ENCODE measurements at regions not wholly inside any gene's neighbourhood (a gene's known extent, or its start where the extent isn't known, plus 50 kb on each side); places are given as distances from the start of the nearest gene placed in this dataset.

DNA sequence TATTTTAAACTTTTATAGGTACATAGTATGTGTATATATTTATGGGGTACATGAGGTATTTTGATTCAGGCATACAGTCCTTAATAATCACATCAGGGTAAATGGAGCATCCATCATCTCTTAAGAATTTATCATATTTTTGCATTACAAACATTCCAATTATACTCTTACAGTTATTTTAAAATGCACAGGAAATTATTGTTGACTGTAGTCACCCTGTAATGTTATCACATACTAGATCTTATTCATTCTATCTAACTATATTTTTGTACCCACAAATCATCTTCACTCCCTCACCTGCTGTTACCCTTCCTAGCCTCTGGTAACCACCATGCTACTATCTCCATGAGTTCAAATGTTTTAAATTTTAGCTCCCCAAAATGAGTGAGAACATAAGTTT is 56.3 kb upstream of the FAM3C start:
- TF ChIP-seq, protein P1, sequence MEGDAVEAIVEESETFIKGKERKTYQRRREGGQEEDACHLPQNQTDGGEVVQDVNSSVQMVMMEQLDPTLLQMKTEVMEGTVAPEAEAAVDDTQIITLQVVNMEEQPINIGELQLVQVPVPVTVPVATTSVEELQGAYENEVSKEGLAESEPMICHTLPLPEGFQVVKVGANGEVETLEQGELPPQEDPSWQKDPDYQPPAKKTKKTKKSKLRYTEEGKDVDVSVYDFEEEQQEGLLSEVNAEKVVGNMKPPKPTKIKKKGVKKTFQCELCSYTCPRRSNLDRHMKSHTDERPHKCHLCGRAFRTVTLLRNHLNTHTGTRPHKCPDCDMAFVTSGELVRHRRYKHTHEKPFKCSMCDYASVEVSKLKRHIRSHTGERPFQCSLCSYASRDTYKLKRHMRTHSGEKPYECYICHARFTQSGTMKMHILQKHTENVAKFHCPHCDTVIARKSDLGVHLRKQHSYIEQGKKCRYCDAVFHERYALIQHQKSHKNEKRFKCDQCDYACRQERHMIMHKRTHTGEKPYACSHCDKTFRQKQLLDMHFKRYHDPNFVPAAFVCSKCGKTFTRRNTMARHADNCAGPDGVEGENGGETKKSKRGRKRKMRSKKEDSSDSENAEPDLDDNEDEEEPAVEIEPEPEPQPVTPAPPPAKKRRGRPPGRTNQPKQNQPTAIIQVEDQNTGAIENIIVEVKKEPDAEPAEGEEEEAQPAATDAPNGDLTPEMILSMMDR (optimal IDR thresholded peaks at IDR 0.05 in 1 of 3, IDR thresholded peaks at IDR 0.05 in 1 of 3, conservative IDR thresholded peaks at IDR 0.05 in 1 of 3; ENCODE audit: extremely low read depth in 1 of 3, insufficient read depth in 2 of 3, low read length in 3 of 3): no peak
- TF ChIP-seq EZH2 (IDR thresholded peaks at IDR 0.05; ENCODE audit: low read length): no peak

Measured in keratinocyte (primary cell).